AG10803 (cell line): ENCODE measurements at regions not wholly inside any gene's neighbourhood (a gene's known extent, or its start where the extent isn't known, plus 50 kb on each side); places are given as distances from the start of the nearest gene placed in this dataset.

Experiments used
- DNase-seq: peaks from one replicate; pipeline ENCODE4 v3.0.0; 2010; ENCODE audit warnings: low read depth
- H3K4me3 ChIP-seq: 2 replicates; pipeline ENCODE4 v1.5.1; 2011; ENCODE audit warnings: mild to moderate bottlenecking, low read length, control low read depth
- TF ChIP-seq, protein P1 (sequence below): conservative IDR thresholded peaks from 2 replicates; pipeline ENCODE4 v1.5.1; 2011; ENCODE audit warnings: mild to moderate bottlenecking, low read length, control low read depth, inconsistent platforms

- TF ChIP-seq, protein P1, sequence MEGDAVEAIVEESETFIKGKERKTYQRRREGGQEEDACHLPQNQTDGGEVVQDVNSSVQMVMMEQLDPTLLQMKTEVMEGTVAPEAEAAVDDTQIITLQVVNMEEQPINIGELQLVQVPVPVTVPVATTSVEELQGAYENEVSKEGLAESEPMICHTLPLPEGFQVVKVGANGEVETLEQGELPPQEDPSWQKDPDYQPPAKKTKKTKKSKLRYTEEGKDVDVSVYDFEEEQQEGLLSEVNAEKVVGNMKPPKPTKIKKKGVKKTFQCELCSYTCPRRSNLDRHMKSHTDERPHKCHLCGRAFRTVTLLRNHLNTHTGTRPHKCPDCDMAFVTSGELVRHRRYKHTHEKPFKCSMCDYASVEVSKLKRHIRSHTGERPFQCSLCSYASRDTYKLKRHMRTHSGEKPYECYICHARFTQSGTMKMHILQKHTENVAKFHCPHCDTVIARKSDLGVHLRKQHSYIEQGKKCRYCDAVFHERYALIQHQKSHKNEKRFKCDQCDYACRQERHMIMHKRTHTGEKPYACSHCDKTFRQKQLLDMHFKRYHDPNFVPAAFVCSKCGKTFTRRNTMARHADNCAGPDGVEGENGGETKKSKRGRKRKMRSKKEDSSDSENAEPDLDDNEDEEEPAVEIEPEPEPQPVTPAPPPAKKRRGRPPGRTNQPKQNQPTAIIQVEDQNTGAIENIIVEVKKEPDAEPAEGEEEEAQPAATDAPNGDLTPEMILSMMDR: no peak
- peak overlapping the region; percentile 77 for H3K4me3 ChIP-seq
- no peak for DNase-seq
These were observed 143.9 kb upstream of the ZNF536 start for GRCh38 chr19:30228113-30228834.

DNA sequence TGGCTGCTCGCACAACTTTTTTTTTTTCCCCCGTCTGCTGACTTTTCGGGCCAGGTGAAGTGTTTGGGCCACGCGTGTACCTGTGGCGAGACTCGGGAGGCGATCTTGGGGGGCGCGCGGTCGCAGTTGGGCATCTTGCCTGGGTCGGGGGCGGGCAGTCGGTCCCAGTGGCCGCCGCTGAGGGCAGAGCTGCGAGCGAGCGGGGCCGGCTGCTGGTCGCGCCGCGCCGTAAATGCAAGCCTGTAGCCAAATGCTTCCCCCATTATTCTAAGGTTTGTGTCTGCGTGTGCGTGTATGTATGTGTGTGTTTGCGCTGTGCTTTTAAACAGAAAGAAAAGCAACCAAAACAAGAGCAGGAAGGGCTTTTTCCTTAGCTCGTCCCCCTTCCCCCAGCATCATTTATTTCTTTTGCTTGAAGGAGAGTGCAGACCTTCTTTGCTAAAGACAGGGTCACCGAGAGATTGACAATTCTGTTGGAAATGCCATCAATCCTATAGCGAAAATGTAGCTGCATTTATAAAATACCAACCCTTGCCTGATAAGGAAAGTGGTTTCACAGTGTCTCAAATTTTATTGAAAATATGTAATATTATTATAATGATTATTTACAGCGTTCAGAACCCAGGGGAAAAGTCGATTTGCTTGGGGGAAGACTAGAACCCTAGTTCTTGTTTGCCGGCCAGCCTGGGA is 143.2 kb upstream of the ZNF536 start:
- TF ChIP-seq, protein P1: no peak
- H3K4me3 ChIP-seq: peak overlapping the region; percentile 77
- DNase-seq: peak; percentile 57

- no peak for DNase-seq
- TF ChIP-seq, protein P1: no peak
- H3K4me3 ChIP-seq: peak overlapping the region; percentile 77
These were observed 142.5 kb upstream of the ZNF536 start for GRCh38 chr19:30229525-30230174.

DNA sequence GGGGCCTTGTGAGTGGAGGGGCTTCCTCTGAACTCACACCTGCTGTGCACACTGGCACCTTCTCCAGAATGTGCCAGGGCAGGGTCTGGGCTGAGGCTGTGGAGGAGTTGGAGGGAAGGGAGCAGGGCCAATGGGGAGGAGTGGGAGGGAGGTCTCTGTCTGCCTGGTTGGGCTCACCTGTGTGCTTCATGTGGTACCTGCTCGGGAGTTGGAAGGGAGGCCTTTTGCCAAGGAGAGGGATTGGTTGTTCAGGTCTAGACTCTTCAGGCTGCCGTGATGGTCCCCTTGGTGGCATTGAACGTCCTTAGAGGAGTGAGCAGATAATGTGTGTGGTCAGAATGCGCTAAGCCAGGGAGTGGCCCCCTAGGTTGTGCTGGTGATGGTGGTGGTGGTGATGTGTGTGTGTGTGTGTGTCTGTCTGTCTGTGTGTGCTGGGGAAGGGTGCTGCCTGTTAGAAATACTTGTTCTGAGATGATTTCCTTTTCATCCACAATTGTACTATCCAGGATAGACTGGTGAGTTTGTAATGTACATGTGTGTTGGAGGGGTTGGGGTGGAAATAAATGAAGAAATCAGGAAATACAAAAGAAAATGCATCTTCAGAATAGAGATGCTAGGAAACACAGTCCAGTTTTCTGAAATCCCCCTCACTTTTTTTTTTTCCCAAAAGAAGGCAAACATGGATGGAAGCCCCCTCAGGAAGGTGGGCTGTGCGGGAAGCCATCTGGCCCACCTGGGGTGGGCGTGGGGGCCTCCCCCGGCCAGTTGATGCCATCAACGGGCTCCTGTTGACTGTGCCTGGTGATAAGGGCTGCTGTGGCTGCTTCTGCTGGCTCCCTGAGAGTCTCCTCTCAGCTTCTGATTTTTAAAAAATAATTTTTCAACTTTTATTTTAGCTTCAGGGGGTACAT is 140.5 kb upstream of the ZNF536 start:
- no peak overlapping the region; the same call in 1 of the 2 replicates for H3K4me3 ChIP-seq
- DNase-seq: no peak
- TF ChIP-seq, protein P1: no peak

GRCh38 chr19:30233375-30233774 is 138.8 kb upstream of the ZNF536 start:
- H3K4me3 ChIP-seq: no peak overlapping the region
- no peak for DNase-seq
- TF ChIP-seq, protein P1: no peak

GRCh38 chr19:30235946-30236345 is 136.2 kb upstream of the ZNF536 start:
- H3K4me3 ChIP-seq: peak overlapping the region; percentile 62
- TF ChIP-seq, protein P1: no peak

More at GRCh38 chr19:30235946-30236345, 136.2 kb upstream of the ZNF536 start:
- peak; percentile 71 for DNase-seq
